Caco-2 (cell line): ENCODE measurements at regions not wholly inside any gene's neighbourhood (a gene's known extent, or its start where the extent isn't known, plus 50 kb on each side); places are given as distances from the start of the nearest gene placed in this dataset.

Experiments used
- BruUV-seq: library from RNA; stranded (reverse); fragments of 400-500 nt; replicated peaks from 2 replicates; lab custom pipeline; 2021; lab: Mats Ljungman, UMichigan
- CTCF ChIA-PET: fragments of 300-600 bp; sonication (Branson Sonifier 250); formaldehyde crosslinking; loops from one replicate; lab custom pipeline; 2022; ENCODE audit warnings: antibody characterized with exemption; lab: Charles Lee
- POLR2A ChIA-PET: fragments of 300-600 bp; sonication (Branson Sonifier 250); formaldehyde crosslinking; loops from one replicate; lab custom pipeline; 2022; ENCODE audit warnings: antibody characterized with exemption; lab: Charles Lee
- DNase-seq, 2 experiments: peaks; one replicate each; pipeline versions ENCODE4 v3.0.0 to v3.0.0-alpha.2; 2020 to 2022
- H3K27me3 ChIP-seq: replicated peaks from 2 replicates; pipeline ENCODE4 v1.6.0; 2011; ENCODE audit warnings: low read length; ENCODE audit not compliant: control insufficient read depth, insufficient read depth
- H3K36me3 ChIP-seq: 2 replicates; pipeline ENCODE4 v1.5.1; 2011; ENCODE audit warnings: low read length; ENCODE audit not compliant: control insufficient read depth, insufficient read depth
- H3K4me1 ChIP-seq: fragments of 250-450 bp; sonication (Bioruptor Pico); 2 replicates; pipeline ENCODE4 v1.5.1; 2020; ENCODE audit warnings: mild to moderate bottlenecking
- H3K4me3 ChIP-seq: 2 replicates; pipeline ENCODE4 v1.5.1; 2011; ENCODE audit warnings: low read depth, mild to moderate bottlenecking, control low read depth, low read length
- H3K9me3 ChIP-seq: fragments of 250-450 bp; sonication (Bioruptor Pico); 2 replicates; pipeline ENCODE4 v1.5.1; 2020; ENCODE audit warnings: mild to moderate bottlenecking, moderate library complexity
- H3K27ac Mint-ChIP-seq: one replicate; pipeline ENCODE4 v1.8.0; 2022; ENCODE audit warnings: mixed read lengths; ENCODE audit not compliant: unreplicated experiment
- H3K27me3 Mint-ChIP-seq: one replicate; pipeline ENCODE4 v1.8.0; 2022; ENCODE audit warnings: mixed read lengths; ENCODE audit not compliant: insufficient read depth, unreplicated experiment
- H3K36me3 Mint-ChIP-seq: one replicate; pipeline ENCODE4 v1.8.0; 2022; ENCODE audit warnings: mild to moderate bottlenecking, mixed read lengths; ENCODE audit not compliant: insufficient read depth, unreplicated experiment
- H3K4me1 Mint-ChIP-seq: one replicate; pipeline ENCODE4 v1.8.0; 2022; ENCODE audit warnings: low read depth, mixed read lengths; ENCODE audit not compliant: unreplicated experiment
- H3K4me3 Mint-ChIP-seq: one replicate; pipeline ENCODE4 v1.8.0; 2022; ENCODE audit warnings: mild to moderate bottlenecking, moderate library complexity, mixed read lengths; ENCODE audit not compliant: unreplicated experiment
- H3K9me3 Mint-ChIP-seq: one replicate; pipeline ENCODE4 v1.8.0; 2022; ENCODE audit warnings: mixed read lengths; ENCODE audit not compliant: unreplicated experiment
- intact Hi-C: fragments of 100-400 bp; cut with micrococcal nuclease; formaldehyde crosslinking; loops from one replicate; pipeline ENCODE4 v1.10.0; 2022; ENCODE audit not compliant: unreplicated experiment
- TF ChIP-seq, protein P1 (sequence below), 2 experiments: fragments of 200-600 bp in 1 of 2; IDR thresholded peaks; 1 replicate in 1 of 2; 2 replicates in 1 of 2; pipeline versions ENCODE4 v1.5.1 to v1.8.0; 2011 to 2022; ENCODE audit warnings: antibody characterized with exemption in 1 of 2, control low read depth in 1 of 2, inconsistent platforms in 1 of 2, low read depth in 1 of 2, low read length in 1 of 2, mild to moderate bottlenecking in 1 of 2, moderate library complexity in 1 of 2; ENCODE audit not compliant: insufficient read depth in 1 of 2, severe bottlenecking in 1 of 2, unreplicated experiment in 1 of 2

DNA sequence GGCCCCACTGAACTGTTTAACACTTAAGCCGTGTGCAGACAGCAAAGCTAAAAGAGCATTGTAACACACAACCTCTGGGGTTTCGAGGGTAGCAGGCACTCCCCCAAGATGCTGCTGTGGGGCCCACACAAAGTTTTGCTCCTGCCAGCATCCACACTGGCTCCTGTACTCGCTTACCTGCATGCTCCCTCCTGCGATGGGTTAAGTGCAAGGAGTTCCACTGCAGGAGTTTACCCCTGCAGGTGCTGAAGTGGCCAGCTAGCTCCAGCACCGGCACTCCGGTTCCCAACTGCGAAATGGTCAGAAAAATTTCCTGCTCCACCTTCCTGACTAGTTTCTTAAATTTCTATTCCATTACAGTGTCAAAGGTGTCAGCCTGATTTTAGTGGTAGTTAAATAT is 443.5 kb downstream of the PCDH10 start:
- Histone ChIP-seq H3K4me1 (no peaks in the 10 kb centered on the region), H3K4me3 (no peak overlapping the region)

DNA sequence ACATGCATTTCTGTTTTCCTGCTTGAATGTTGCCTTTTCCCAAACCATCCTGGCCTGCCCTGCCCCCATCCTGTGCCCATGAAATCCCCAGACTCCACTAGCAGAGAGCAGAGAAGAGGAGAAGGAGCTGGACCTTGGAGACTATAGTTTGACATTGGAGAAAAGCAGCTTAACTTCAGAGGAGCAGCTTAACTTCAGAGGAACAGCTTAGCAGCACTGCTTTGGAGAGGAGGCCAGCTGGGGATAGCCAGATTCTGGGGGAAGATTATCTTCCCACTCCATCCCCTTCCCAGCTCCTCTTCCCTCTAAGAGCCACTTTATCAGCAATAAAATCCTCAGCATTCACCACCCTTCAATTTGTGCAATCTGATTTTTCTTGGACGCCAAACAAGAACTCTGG is 443.0 kb downstream of the PCDH10 start:
- BruUV-seq: no TSS peak

More for the DNA sequence above, 443.5 kb downstream of the PCDH10 start:
- no peaks in the 10 kb centered on the region for H3K36me3 ChIP-seq
- no peak overlapping the region for H3K4me3 Mint-ChIP-seq
- BruUV-seq: no TSS peak
- ChIA-PET CTCF (no interaction called here), POLR2A (no interaction called here)
- H3K4me1 Mint-ChIP-seq: no peaks in the 10 kb centered on the region
- no peaks in the 10 kb centered on the region for H3K9me3 Mint-ChIP-seq
- no peaks in the 10 kb centered on the region for H3K27me3 Mint-ChIP-seq
- DNase-seq: no peak
- TF ChIP-seq, protein P1, sequence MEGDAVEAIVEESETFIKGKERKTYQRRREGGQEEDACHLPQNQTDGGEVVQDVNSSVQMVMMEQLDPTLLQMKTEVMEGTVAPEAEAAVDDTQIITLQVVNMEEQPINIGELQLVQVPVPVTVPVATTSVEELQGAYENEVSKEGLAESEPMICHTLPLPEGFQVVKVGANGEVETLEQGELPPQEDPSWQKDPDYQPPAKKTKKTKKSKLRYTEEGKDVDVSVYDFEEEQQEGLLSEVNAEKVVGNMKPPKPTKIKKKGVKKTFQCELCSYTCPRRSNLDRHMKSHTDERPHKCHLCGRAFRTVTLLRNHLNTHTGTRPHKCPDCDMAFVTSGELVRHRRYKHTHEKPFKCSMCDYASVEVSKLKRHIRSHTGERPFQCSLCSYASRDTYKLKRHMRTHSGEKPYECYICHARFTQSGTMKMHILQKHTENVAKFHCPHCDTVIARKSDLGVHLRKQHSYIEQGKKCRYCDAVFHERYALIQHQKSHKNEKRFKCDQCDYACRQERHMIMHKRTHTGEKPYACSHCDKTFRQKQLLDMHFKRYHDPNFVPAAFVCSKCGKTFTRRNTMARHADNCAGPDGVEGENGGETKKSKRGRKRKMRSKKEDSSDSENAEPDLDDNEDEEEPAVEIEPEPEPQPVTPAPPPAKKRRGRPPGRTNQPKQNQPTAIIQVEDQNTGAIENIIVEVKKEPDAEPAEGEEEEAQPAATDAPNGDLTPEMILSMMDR (IDR thresholded peaks at IDR 0.05; ENCODE audit: insufficient read depth in 1 of 2, low read depth in 1 of 2, low read length in 1 of 2, severe bottlenecking in 1 of 2, unreplicated experiment in 1 of 2): no peak
- no peaks in the 10 kb centered on the region for H3K27me3 ChIP-seq
- H3K9me3 ChIP-seq: no peaks in the 10 kb centered on the region
- H3K27ac Mint-ChIP-seq: no peak overlapping the region
- intact Hi-C loops: no loop called here
- H3K36me3 Mint-ChIP-seq: no peaks in the 10 kb centered on the region

DNA sequence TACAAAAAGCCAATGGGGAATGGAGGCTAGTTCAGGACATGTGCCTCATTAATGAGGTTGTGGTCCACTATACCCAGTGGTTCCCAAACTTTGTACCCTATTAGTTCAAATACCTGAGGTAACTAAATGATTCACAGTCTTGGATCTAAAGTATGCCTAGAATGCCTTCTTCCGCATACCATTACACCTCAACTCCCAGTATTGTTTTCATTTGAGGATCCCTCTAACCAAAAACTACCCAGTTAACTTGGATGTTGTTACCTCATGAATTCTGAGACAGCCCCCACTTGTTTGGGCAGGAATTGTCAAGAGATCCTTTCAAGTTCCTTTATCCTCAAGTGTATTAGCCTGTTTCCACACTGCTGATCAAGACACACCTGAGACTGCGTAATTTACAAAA is 439.2 kb downstream of the PCDH10 start:
- Histone ChIP-seq H3K36me3 (no peaks in the 10 kb centered on the region), H3K9me3 (no peaks in the 10 kb centered on the region), H3K4me1 (no peaks in the 10 kb centered on the region), H3K4me3 (no peak overlapping the region), H3K27me3 (no peaks in the 10 kb centered on the region)
- no TSS peak for BruUV-seq
- ChIA-PET CTCF (no interaction called here), POLR2A (no interaction called here)
- no peak for DNase-seq
- no peaks in the 10 kb centered on the region for H3K36me3 Mint-ChIP-seq
- no peak overlapping the region for H3K4me3 Mint-ChIP-seq
- intact Hi-C loops: no loop called here
- H3K9me3 Mint-ChIP-seq: no peaks in the 10 kb centered on the region
- TF ChIP-seq, protein P1 (IDR thresholded peaks at IDR 0.05; ENCODE audit: insufficient read depth in 1 of 2, low read depth in 1 of 2, low read length in 1 of 2, severe bottlenecking in 1 of 2, unreplicated experiment in 1 of 2): no peak
- no peaks in the 10 kb centered on the region for H3K4me1 Mint-ChIP-seq
- no peak overlapping the region for H3K27ac Mint-ChIP-seq
- no peaks in the 10 kb centered on the region for H3K27me3 Mint-ChIP-seq

More for the DNA sequence above, 443.0 kb downstream of the PCDH10 start:
- H3K27ac Mint-ChIP-seq: no peak overlapping the region
- H3K4me3 Mint-ChIP-seq: no peak overlapping the region
- intact Hi-C loops: no loop called here
- POLR2A ChIA-PET: no interaction called here
- H3K36me3 Mint-ChIP-seq: no peaks in the 10 kb centered on the region
- no peaks in the 10 kb centered on the region for H3K9me3 ChIP-seq
- CTCF ChIA-PET: no interaction called here
- DNase-seq: no peak
- no peaks in the 10 kb centered on the region for H3K9me3 Mint-ChIP-seq
- no peaks in the 10 kb centered on the region for H3K4me1 Mint-ChIP-seq
- H3K27me3 ChIP-seq: no peaks in the 10 kb centered on the region
- no peaks in the 10 kb centered on the region for H3K4me1 ChIP-seq
- H3K4me3 ChIP-seq: no peak overlapping the region
- H3K36me3 ChIP-seq: no peaks in the 10 kb centered on the region
- H3K27me3 Mint-ChIP-seq: no peaks in the 10 kb centered on the region
- TF ChIP-seq, protein P1 (IDR thresholded peaks at IDR 0.05; ENCODE audit: insufficient read depth in 1 of 2, low read depth in 1 of 2, low read length in 1 of 2, severe bottlenecking in 1 of 2, unreplicated experiment in 1 of 2): no peak
